ENCODE measurements at regions not wholly inside any gene's neighbourhood (a gene's known extent, or its start where the extent isn't known, plus 50 kb on each side); places are given as distances from the start of the nearest gene placed in this dataset.
"Not testable (repeated sequence)": the region's sequence is repeated elsewhere in the genome, so short reads cannot be mapped to it uniquely, and the experiment has no call there.

- not testable (repeated sequence) for H3K27me3 Mint-ChIP-seq (ENCODE audit: low read depth in 3 of 3); H3K36me3 Mint-ChIP-seq; H3K27ac Mint-ChIP-seq; H3K4me3 Mint-ChIP-seq; H3K9me3 Mint-ChIP-seq; DNase-seq
- H3K4me1 Mint-ChIP-seq = peaks cover 14 to 29% of the 10 kb centered on the region in 2 donors
These were observed 151.8 kb downstream of the DLL1 start for GRCh38 chr6:170139046-170139445.

GRCh38 chr6:170137911-170138910 is 152.7 kb downstream of the DLL1 start:
- Mint-ChIP-seq H3K36me3 (no peaks in the 10 kb centered on the region), H3K9me3 (peaks cover 0 to 2% (median 0%) of the 10 kb centered on the region in 6 donors), H3K4me1 (peaks cover 8 to 21% of the 10 kb centered on the region in 2 donors), H3K4me3 (no peak overlapping the region), H3K27ac (peak overlapping the region in 1 of 6 donors; percentile 62), H3K27me3 (ENCODE audit: low read depth in 3 of 3) (peaks cover 0 to 5% (median 3%) of the 10 kb centered on the region in 3 donors)
- DNase-seq = no peak

DNA sequence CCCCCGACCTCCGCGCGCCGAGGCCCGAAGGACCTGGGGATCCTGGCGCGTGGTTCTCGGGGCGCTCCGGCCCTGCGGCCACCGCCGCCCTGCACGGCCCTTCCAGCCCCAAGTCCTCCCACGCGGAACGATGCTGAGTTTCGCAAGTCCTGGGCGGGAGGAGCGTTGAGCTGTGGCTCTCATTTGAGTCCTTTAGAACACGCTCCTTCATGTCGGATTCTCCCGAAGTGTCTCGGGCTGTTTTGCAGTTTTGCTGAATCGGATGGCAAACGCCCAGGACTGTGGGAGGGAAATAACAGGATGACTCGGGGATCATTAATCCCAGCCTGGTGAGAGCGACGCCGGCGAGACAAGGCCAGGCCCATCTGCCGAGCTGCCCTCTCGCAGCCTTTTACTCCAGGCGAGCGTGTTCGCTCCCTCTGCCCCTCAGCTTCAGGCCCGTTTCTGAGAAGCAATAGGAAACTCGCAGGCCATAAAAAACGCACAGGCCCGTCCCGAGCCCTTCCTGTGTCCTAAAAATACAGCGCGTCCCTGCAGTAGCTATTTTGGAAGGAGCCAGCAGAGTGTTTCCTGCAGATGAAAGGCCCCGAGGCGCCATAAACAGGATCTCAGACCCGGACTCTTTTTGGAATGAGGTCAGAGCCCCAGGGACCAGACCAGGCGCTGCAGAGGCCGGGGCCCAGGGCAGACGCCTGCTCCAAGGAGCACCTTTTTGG is 153.5 kb downstream of the DLL1 start:
- no peak for DNase-seq
- peaks cover 8 to 12% of the 10 kb centered on the region in 2 donors for H3K4me1 Mint-ChIP-seq
- no peak overlapping the region for H3K27ac Mint-ChIP-seq
- no peaks in the 10 kb centered on the region for H3K36me3 Mint-ChIP-seq
- H3K9me3 Mint-ChIP-seq = no peaks in the 10 kb centered on the region
- H3K27me3 Mint-ChIP-seq (ENCODE audit: low read depth in 3 of 3) = peaks cover 0 to 5% (median 4%) of the 10 kb centered on the region in 3 donors
- H3K4me3 Mint-ChIP-seq = no peak overlapping the region

GRCh38 chr6:170136541-170137175 is 154.2 kb downstream of the DLL1 start:
- Mint-ChIP-seq H3K9me3 (no peaks in the 10 kb centered on the region), H3K27me3 (ENCODE audit: low read depth in 3 of 3) (peaks cover 0 to 5% (median 4%) of the 10 kb centered on the region in 3 donors), H3K36me3 (no peaks in the 10 kb centered on the region), H3K4me1 (peaks cover 8 to 10% of the 10 kb centered on the region in 2 donors), H3K4me3 (no peak overlapping the region), H3K27ac (no peak overlapping the region)
- DNase-seq = no peak

DNA sequence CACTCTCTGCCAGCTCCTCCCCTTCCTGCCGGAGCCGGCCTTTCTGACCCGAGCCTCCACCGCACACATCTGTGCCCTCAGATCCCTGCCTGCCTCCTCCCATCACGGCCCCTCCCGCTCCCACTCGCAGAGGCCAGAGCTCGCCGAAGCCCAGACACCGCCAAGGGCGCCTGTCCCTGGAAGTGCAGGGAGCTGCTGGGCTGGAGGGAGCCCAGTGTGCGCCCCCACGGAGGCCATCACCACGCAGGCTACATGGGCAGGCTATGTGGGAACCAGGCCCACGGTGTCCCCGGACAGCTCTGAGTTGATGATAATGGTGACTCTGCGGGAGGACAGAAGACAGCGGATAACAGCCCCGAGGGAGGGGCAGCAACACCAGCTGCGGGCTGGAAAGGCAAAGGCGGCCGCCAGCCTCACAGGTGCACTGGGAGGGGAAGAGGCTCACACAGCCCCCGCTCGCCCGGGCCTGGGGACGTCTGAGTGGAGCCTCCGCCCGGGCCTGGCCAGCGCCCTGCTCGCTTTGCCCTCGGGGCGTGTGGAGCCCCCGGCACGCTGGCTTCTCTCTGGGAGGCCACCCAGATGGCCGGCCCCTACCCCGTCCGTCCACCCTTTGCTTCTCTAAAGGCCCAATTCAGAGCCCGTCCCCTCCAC is 154.9 kb downstream of the DLL1 start:
- peak in 1 of 3 donors; percentile 8 for DNase-seq
- H3K4me3 Mint-ChIP-seq = peak overlapping the region in 4 of 5 donors; percentile 30 to 66 (median 53)
- no peaks in the 10 kb centered on the region for H3K9me3 Mint-ChIP-seq
- peak overlapping the region in 1 of 6 donors; percentile 53 for H3K27ac Mint-ChIP-seq
- H3K27me3 Mint-ChIP-seq (ENCODE audit: low read depth in 3 of 3) = peaks cover 0 to 7% (median 4%) of the 10 kb centered on the region in 3 donors
- no peaks in the 10 kb centered on the region for H3K36me3 Mint-ChIP-seq
- peaks cover 8 to 10% of the 10 kb centered on the region in 2 donors for H3K4me1 Mint-ChIP-seq

DNA sequence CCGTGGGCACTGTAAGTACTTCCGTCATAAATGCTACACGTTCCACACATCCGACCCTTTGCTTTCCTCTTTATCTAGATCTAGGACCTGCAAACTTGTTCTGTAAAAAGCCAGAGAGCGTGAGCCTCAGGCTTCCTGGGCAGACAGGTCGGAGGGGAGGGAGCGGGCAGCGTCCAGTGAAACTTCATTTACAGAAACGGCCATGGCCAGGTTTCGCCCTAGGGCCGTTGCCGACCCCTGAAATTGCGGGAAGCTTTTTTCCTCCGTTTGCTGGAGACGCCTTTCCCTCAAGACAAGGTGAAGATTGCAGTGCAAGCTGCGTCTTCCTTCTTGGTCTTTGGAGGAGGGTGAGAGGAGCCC is 155.4 kb downstream of the DLL1 start:
- Mint-ChIP-seq H3K36me3 (no peaks in the 10 kb centered on the region), H3K9me3 (no peaks in the 10 kb centered on the region), H3K4me1 (peaks cover 8 to 10% of the 10 kb centered on the region in 2 donors), H3K27ac (peak overlapping the region in 1 of 6 donors; percentile 53), H3K4me3 (peak overlapping the region in 4 of 5 donors; percentile 30 to 66 (median 53)), H3K27me3 (ENCODE audit: low read depth in 3 of 3) (peaks cover 0 to 7% (median 4%) of the 10 kb centered on the region in 3 donors)
- no peak for DNase-seq

- H3K9me3 Mint-ChIP-seq = no peaks in the 10 kb centered on the region
- DNase-seq = no peak
- peaks cover 8 to 10% of the 10 kb centered on the region in 2 donors for H3K4me1 Mint-ChIP-seq
These were observed 156.1 kb downstream of the DLL1 start for GRCh38 chr6:170134471-170135440.

GRCh38 chr6:170134031-170134470 is 156.8 kb downstream of the DLL1 start:
- peaks cover 8 to 10% of the 10 kb centered on the region in 2 donors for H3K4me1 Mint-ChIP-seq
- no peaks in the 10 kb centered on the region for H3K36me3 Mint-ChIP-seq
- H3K27me3 Mint-ChIP-seq (ENCODE audit: low read depth in 3 of 3) = peaks cover 0 to 7% (median 4%) of the 10 kb centered on the region in 3 donors
- H3K27ac Mint-ChIP-seq = no peak overlapping the region
- no peak for DNase-seq
- H3K9me3 Mint-ChIP-seq = no peaks in the 10 kb centered on the region
- H3K4me3 Mint-ChIP-seq = no peak overlapping the region

More at GRCh38 chr6:170134471-170135440, 156.1 kb downstream of the DLL1 start:
- H3K4me3 Mint-ChIP-seq = peak overlapping the region in 4 of 5 donors; percentile 30 to 66 (median 53)
- H3K27me3 Mint-ChIP-seq (ENCODE audit: low read depth in 3 of 3) = peaks cover 0 to 7% (median 4%) of the 10 kb centered on the region in 3 donors
- H3K36me3 Mint-ChIP-seq = no peaks in the 10 kb centered on the region
- peak overlapping the region in 1 of 6 donors; percentile 53 for H3K27ac Mint-ChIP-seq

GRCh38 chr6:170132561-170132991 is 158.3 kb downstream of the DLL1 start:
- H3K4me1 Mint-ChIP-seq = peaks cover 8 to 10% of the 10 kb centered on the region in 2 donors
- no peaks in the 10 kb centered on the region for H3K9me3 Mint-ChIP-seq
- H3K27ac Mint-ChIP-seq = no peak overlapping the region
- no peaks in the 10 kb centered on the region for H3K36me3 Mint-ChIP-seq
- peaks cover 0 to 8% (median 3%) of the 10 kb centered on the region in 3 donors for H3K27me3 Mint-ChIP-seq (ENCODE audit: low read depth in 3 of 3)
- DNase-seq = no peak
- H3K4me3 Mint-ChIP-seq = no peak overlapping the region

DNA sequence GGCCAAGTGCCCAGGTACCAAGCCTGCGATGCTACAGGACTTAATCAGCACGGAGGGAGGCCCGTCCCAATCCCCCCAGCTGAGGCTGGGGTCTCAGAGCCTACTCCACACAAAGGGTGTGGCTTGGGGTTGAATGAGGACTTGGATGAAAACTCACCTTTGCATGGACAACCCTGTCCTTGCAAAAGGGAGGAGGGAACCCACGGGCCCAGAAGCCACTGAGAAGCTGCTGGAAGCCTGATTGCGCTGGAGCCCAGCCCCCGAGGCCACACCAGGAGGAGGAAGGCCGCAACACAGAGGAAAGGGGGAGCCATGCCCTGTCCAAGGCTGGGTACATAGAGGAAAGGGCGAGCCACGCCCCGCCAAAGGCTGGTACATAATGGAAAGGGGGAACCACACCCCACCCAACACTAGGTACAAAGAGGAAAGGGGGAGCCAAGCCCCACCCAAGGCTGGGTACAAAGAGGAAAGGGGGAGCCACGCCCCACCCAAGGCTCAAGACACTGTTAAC is 158.8 kb downstream of the DLL1 start:
- Mint-ChIP-seq H3K27ac (no peak overlapping the region), H3K27me3 (ENCODE audit: low read depth in 3 of 3) (peaks cover 0 to 8% (median 3%) of the 10 kb centered on the region in 3 donors)

GRCh38 chr6:170131351-170131750 is 159.5 kb downstream of the DLL1 start:
- peaks cover 0 to 10% (median 3%) of the 10 kb centered on the region in 3 donors for H3K27me3 Mint-ChIP-seq (ENCODE audit: low read depth in 3 of 3)
- DNase-seq = no peak
- no peaks in the 10 kb centered on the region for H3K36me3 Mint-ChIP-seq
- peaks cover 8 to 10% of the 10 kb centered on the region in 2 donors for H3K4me1 Mint-ChIP-seq
- no peak overlapping the region for H3K4me3 Mint-ChIP-seq
- H3K27ac Mint-ChIP-seq = no peak overlapping the region
- no peaks in the 10 kb centered on the region for H3K9me3 Mint-ChIP-seq

More for the DNA sequence above, 158.8 kb downstream of the DLL1 start:
- DNase-seq = no peak
- Mint-ChIP-seq H3K9me3 (no peaks in the 10 kb centered on the region), H3K36me3 (no peaks in the 10 kb centered on the region), H3K4me3 (no peak overlapping the region), H3K4me1 (peaks cover 8 to 10% of the 10 kb centered on the region in 2 donors)

GRCh38 chr6:170130771-170131241 is 160.1 kb downstream of the DLL1 start:
- DNase-seq = no peak
- no peaks in the 10 kb centered on the region for H3K9me3 Mint-ChIP-seq
- peaks cover 0 to 10% (median 3%) of the 10 kb centered on the region in 3 donors for H3K27me3 Mint-ChIP-seq (ENCODE audit: low read depth in 3 of 3)
- no peaks in the 10 kb centered on the region for H3K36me3 Mint-ChIP-seq
- no peak overlapping the region for H3K4me3 Mint-ChIP-seq
- peaks cover 8 to 9% of the 10 kb centered on the region in 2 donors for H3K4me1 Mint-ChIP-seq
- no peak overlapping the region for H3K27ac Mint-ChIP-seq

Measured in immature natural killer cell (primary cell).